ENCODE measurements at regions not wholly inside any gene's neighbourhood (a gene's known extent, or its start where the extent isn't known, plus 50 kb on each side); places are given as distances from the start of the nearest gene placed in this dataset.

GRCh38 chr10:130899856-130900255 is 411.7 kb downstream of the TCERG1L start:
- H3K4me3 Mint-ChIP-seq = no peak overlapping the region
- no peak overlapping the region for H3K27ac Mint-ChIP-seq
- intact Hi-C loops (cut with micrococcal nuclease) = no loop called here
- no peak for TF ChIP-seq CTCF (IDR thresholded peaks at IDR 0.05)
- no peaks in the 10 kb centered on the region for H3K36me3 Mint-ChIP-seq (ENCODE audit: low read depth)
- ATAC-seq = no peak
- H3K9me3 Mint-ChIP-seq = no peaks in the 10 kb centered on the region
- no peaks in the 10 kb centered on the region for H3K4me1 Mint-ChIP-seq (ENCODE audit: low read depth)
- no peak for DNase-seq
- POLR2A ChIA-PET = interaction anchor here (0.6 kb wide), 1 partner anchor 215 kb away, joined by 3 read pairs; no protein-coding TSS in a partner anchor
- no peaks in the 10 kb centered on the region for H3K27me3 Mint-ChIP-seq
- CTCF ChIA-PET = no interaction called here

GRCh38 chr10:130900441-130901160 is 410.9 kb downstream of the TCERG1L start:
- Mint-ChIP-seq H3K4me3 (no peak overlapping the region), H3K27me3 (no peaks in the 10 kb centered on the region), H3K36me3 (ENCODE audit: low read depth) (no peaks in the 10 kb centered on the region), H3K4me1 (ENCODE audit: low read depth) (no peaks in the 10 kb centered on the region), H3K9me3 (no peaks in the 10 kb centered on the region), H3K27ac (no peak overlapping the region)
- intact Hi-C loops (cut with micrococcal nuclease) = no loop called here
- ChIA-PET POLR2A (no interaction called here), CTCF (no interaction called here)
- ATAC-seq (no peak), DNase-seq (no peak)
- TF ChIP-seq CTCF (IDR thresholded peaks at IDR 0.05) = no peak

- intact Hi-C loops (cut with micrococcal nuclease) = no loop called here
- Mint-ChIP-seq H3K36me3 (ENCODE audit: low read depth) (no peaks in the 10 kb centered on the region), H3K4me1 (ENCODE audit: low read depth) (no peaks in the 10 kb centered on the region), H3K27ac (no peak overlapping the region), H3K9me3 (no peaks in the 10 kb centered on the region), H3K4me3 (no peak overlapping the region), H3K27me3 (no peaks in the 10 kb centered on the region)
- POLR2A ChIA-PET = no interaction called here
- DNase-seq = no peak
- TF ChIP-seq CTCF (IDR thresholded peaks at IDR 0.05) = no peak
- ATAC-seq = no peak
- CTCF ChIA-PET = no interaction called here
Measured at GRCh38 chr10:130901311-130902165, 410.0 kb downstream of the TCERG1L start.

GRCh38 chr10:130902471-130902870 is 409.1 kb downstream of the TCERG1L start:
- DNase-seq (no peak), ATAC-seq (no peak)
- ChIA-PET CTCF (no interaction called here), POLR2A (no interaction called here)
- TF ChIP-seq CTCF (IDR thresholded peaks at IDR 0.05) = no peak
- Mint-ChIP-seq H3K4me1 (ENCODE audit: low read depth) (no peaks in the 10 kb centered on the region), H3K4me3 (no peak overlapping the region), H3K9me3 (no peaks in the 10 kb centered on the region), H3K36me3 (ENCODE audit: low read depth) (no peaks in the 10 kb centered on the region), H3K27ac (no peak overlapping the region), H3K27me3 (no peaks in the 10 kb centered on the region)
- intact Hi-C loops (cut with micrococcal nuclease) = no loop called here

- ATAC-seq (no peak), DNase-seq (no peak)
- H3K27me3 Mint-ChIP-seq = no peaks in the 10 kb centered on the region
- no peak overlapping the region for H3K27ac Mint-ChIP-seq
- H3K4me3 Mint-ChIP-seq = no peak overlapping the region
- TF ChIP-seq CTCF (IDR thresholded peaks at IDR 0.05) = no peak
- no peaks in the 10 kb centered on the region for H3K4me1 Mint-ChIP-seq (ENCODE audit: low read depth)
- CTCF ChIA-PET = no interaction called here
- intact Hi-C loops (cut with micrococcal nuclease) = no loop called here
- POLR2A ChIA-PET = no interaction called here
- H3K36me3 Mint-ChIP-seq (ENCODE audit: low read depth) = no peaks in the 10 kb centered on the region
- no peaks in the 10 kb centered on the region for H3K9me3 Mint-ChIP-seq
Measured at GRCh38 chr10:130902929-130903328, 408.6 kb downstream of the TCERG1L start.

Data from activated CD8-positive, alpha-beta T cell treated with anti-CD3 and anti-CD28 coated beads for 36 hours (primary cell).